ENCODE measurements at regions not wholly inside any gene's neighbourhood (a gene's known extent, or its start where the extent isn't known, plus 50 kb on each side); places are given as distances from the start of the nearest gene placed in this dataset.

GRCh38 chr4:171101845-171102244 lies 711.4 kb upstream of the GALNTL6 start:
- TF ChIP-seq POLR2A (IDR thresholded peaks at IDR 0.05; ENCODE audit: low read depth, low read length), result no peak
- TF ChIP-seq TAF1 (IDR thresholded peaks at IDR 0.05; ENCODE audit: borderline replicate concordance, low read depth, low read length), result no peak
